ENCODE measurements at regions not wholly inside any gene's neighbourhood (a gene's known extent, or its start where the extent isn't known, plus 50 kb on each side); places are given as distances from the start of the nearest gene placed in this dataset.

- no peak overlapping the region for H3K9ac ChIP-seq (ENCODE audit: low read length)
- no peak overlapping the region for H3K4me2 ChIP-seq (ENCODE audit: low read length)
- H3K79me2 ChIP-seq (replicated peaks; ENCODE audit: insufficient read depth, low read length) = no peaks in the 10 kb centered on the region
- no peaks in the 10 kb centered on the region for H3K27me3 ChIP-seq (ENCODE audit: insufficient read depth, low read depth, low read length)
- TF ChIP-seq TAF1 (IDR thresholded peaks at IDR 0.05; ENCODE audit: low read depth) (no peak), MXI1 (conservative IDR thresholded peaks at IDR 0.05; ENCODE audit: poor library complexity, severe bottlenecking) (no peak), SMC3 (conservative IDR thresholded peaks at IDR 0.05; ENCODE audit: poor library complexity) (no peak), RAD21 (conservative IDR thresholded peaks at IDR 0.05) (no peak), POLR2AphosphoS5 (IDR thresholded peaks at IDR 0.05) (no peak), EP300 (conservative IDR thresholded peaks at IDR 0.05; ENCODE audit: poor library complexity, severe bottlenecking) (no peak), EZH2 (IDR thresholded peaks at IDR 0.05; ENCODE audit: borderline replicate concordance, insufficient read depth, low read length, poor library complexity, severe bottlenecking) (no peak)
- TF ChIP-seq, protein P1, sequence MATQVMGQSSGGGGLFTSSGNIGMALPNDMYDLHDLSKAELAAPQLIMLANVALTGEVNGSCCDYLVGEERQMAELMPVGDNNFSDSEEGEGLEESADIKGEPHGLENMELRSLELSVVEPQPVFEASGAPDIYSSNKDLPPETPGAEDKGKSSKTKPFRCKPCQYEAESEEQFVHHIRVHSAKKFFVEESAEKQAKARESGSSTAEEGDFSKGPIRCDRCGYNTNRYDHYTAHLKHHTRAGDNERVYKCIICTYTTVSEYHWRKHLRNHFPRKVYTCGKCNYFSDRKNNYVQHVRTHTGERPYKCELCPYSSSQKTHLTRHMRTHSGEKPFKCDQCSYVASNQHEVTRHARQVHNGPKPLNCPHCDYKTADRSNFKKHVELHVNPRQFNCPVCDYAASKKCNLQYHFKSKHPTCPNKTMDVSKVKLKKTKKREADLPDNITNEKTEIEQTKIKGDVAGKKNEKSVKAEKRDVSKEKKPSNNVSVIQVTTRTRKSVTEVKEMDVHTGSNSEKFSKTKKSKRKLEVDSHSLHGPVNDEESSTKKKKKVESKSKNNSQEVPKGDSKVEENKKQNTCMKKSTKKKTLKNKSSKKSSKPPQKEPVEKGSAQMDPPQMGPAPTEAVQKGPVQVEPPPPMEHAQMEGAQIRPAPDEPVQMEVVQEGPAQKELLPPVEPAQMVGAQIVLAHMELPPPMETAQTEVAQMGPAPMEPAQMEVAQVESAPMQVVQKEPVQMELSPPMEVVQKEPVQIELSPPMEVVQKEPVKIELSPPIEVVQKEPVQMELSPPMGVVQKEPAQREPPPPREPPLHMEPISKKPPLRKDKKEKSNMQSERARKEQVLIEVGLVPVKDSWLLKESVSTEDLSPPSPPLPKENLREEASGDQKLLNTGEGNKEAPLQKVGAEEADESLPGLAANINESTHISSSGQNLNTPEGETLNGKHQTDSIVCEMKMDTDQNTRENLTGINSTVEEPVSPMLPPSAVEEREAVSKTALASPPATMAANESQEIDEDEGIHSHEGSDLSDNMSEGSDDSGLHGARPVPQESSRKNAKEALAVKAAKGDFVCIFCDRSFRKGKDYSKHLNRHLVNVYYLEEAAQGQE (IDR thresholded peaks at IDR 0.05; ENCODE audit: borderline replicate concordance) = no peak
- TF ChIP-seq, protein P2, sequence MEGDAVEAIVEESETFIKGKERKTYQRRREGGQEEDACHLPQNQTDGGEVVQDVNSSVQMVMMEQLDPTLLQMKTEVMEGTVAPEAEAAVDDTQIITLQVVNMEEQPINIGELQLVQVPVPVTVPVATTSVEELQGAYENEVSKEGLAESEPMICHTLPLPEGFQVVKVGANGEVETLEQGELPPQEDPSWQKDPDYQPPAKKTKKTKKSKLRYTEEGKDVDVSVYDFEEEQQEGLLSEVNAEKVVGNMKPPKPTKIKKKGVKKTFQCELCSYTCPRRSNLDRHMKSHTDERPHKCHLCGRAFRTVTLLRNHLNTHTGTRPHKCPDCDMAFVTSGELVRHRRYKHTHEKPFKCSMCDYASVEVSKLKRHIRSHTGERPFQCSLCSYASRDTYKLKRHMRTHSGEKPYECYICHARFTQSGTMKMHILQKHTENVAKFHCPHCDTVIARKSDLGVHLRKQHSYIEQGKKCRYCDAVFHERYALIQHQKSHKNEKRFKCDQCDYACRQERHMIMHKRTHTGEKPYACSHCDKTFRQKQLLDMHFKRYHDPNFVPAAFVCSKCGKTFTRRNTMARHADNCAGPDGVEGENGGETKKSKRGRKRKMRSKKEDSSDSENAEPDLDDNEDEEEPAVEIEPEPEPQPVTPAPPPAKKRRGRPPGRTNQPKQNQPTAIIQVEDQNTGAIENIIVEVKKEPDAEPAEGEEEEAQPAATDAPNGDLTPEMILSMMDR (IDR thresholded peaks at IDR 0.05; ENCODE audit: poor library complexity, severe bottlenecking) = no peak
- no peaks in the 10 kb centered on the region for H3K36me3 ChIP-seq (ENCODE audit: insufficient read depth, low read length)
- no peak overlapping the region for H3K27ac ChIP-seq (ENCODE audit: low read length)
- H3K9me3 ChIP-seq (ENCODE audit: low read length) = no peaks in the 10 kb centered on the region
- no peak overlapping the region for H3K4me3 ChIP-seq (ENCODE audit: low read length)
- no peaks in the 10 kb centered on the region for H3K9me2 ChIP-seq (ENCODE audit: insufficient read depth, low read length)
- no peak overlapping the region for H2AFZ ChIP-seq (ENCODE audit: low read depth, low read length)
- H4K20me1 ChIP-seq (ENCODE audit: insufficient read depth) = no peaks in the 10 kb centered on the region
- no peaks in the 10 kb centered on the region for H3F3A ChIP-seq (ENCODE audit: insufficient read depth, low read length, poor library complexity, severe bottlenecking)
Measured at GRCh38 chr21:24183077-24183476, 1424.2 kb downstream of the MRPL39 start.

GRCh38 chr21:24179110-24179509 is 1428.2 kb downstream of the MRPL39 start:
- Histone ChIP-seq H3K9ac (ENCODE audit: low read length) (no peak overlapping the region), H3K79me2 (replicated peaks; ENCODE audit: insufficient read depth, low read length) (no peaks in the 10 kb centered on the region), H2AFZ (ENCODE audit: low read depth, low read length) (no peak overlapping the region), H3K9me3 (ENCODE audit: low read length) (no peaks in the 10 kb centered on the region), H3K4me2 (ENCODE audit: low read length) (no peak overlapping the region), H3F3A (ENCODE audit: insufficient read depth, low read length, poor library complexity, severe bottlenecking) (no peaks in the 10 kb centered on the region), H3K36me3 (ENCODE audit: insufficient read depth, low read length) (no peaks in the 10 kb centered on the region), H3K27ac (ENCODE audit: low read length) (no peak overlapping the region), H3K9me2 (ENCODE audit: insufficient read depth, low read length) (no peaks in the 10 kb centered on the region), H3K27me3 (ENCODE audit: insufficient read depth, low read depth, low read length) (no peaks in the 10 kb centered on the region), H4K20me1 (ENCODE audit: insufficient read depth) (no peaks in the 10 kb centered on the region), H3K4me3 (ENCODE audit: low read length) (no peak overlapping the region)
- TF ChIP-seq EZH2 (IDR thresholded peaks at IDR 0.05; ENCODE audit: borderline replicate concordance, insufficient read depth, low read length, poor library complexity, severe bottlenecking) (no peak), TAF1 (IDR thresholded peaks at IDR 0.05; ENCODE audit: low read depth) (no peak), MXI1 (conservative IDR thresholded peaks at IDR 0.05; ENCODE audit: poor library complexity, severe bottlenecking) (no peak), POLR2AphosphoS5 (IDR thresholded peaks at IDR 0.05) (no peak), SMC3 (conservative IDR thresholded peaks at IDR 0.05; ENCODE audit: poor library complexity) (no peak), EP300 (conservative IDR thresholded peaks at IDR 0.05; ENCODE audit: poor library complexity, severe bottlenecking) (no peak), RAD21 (conservative IDR thresholded peaks at IDR 0.05) (no peak)
- TF ChIP-seq, protein P2 (IDR thresholded peaks at IDR 0.05; ENCODE audit: poor library complexity, severe bottlenecking) = no peak
- TF ChIP-seq, protein P1 (IDR thresholded peaks at IDR 0.05; ENCODE audit: borderline replicate concordance) = no peak

Data from neural cell (in vitro differentiated cells).